Hematopoietic multipotent progenitor cell treated with erythropoietin and hydrocortisone succinate and interleukin-3 and kit ligand, for 15 days (in vitro differentiated cells): ENCODE measurements at regions not wholly inside any gene's neighbourhood (a gene's known extent, or its start where the extent isn't known, plus 50 kb on each side); places are given as distances from the start of the nearest gene placed in this dataset.

Experiments
- DNase-seq: peaks from one replicate; pipeline ENCODE4 v3.0.0-alpha.2; 2015; ENCODE audit warnings: low spot score

DNA sequence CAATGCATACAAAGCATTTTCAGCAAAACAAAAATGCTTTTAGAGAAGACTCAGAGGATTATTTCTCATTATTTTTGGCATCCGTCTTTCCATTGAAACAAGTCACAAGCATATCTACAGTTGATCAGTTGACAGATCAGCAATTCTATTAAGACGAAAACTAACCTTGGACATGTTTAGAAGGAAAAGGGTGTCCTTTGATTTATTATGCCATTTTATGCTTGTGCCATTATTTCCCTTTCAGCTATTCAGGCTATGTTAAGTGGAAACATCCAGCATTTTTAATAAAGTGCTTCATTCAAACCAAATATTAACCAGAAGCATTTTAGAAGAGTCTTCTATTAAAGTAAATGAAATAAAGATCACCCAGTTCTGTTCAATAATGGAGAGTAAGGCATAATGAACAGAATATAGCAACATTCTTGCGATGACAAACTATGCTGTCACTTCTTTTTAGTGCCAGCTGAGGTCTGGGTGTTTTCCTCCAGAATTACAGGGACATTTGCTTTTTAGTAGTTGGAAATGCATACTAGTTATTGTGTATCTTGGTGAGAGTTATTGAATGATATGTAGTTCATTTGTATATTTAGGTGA is 481.4 kb downstream of the PLA2G4A start:
- DNase-seq: no peak

- DNase-seq: no peak
These were observed 484.4 kb downstream of the PLA2G4A start for GRCh38 chr1:187313115-187313514.

- no peak for DNase-seq
These were observed 497.8 kb downstream of the PLA2G4A start for GRCh38 chr1:187326557-187326956.

DNA sequence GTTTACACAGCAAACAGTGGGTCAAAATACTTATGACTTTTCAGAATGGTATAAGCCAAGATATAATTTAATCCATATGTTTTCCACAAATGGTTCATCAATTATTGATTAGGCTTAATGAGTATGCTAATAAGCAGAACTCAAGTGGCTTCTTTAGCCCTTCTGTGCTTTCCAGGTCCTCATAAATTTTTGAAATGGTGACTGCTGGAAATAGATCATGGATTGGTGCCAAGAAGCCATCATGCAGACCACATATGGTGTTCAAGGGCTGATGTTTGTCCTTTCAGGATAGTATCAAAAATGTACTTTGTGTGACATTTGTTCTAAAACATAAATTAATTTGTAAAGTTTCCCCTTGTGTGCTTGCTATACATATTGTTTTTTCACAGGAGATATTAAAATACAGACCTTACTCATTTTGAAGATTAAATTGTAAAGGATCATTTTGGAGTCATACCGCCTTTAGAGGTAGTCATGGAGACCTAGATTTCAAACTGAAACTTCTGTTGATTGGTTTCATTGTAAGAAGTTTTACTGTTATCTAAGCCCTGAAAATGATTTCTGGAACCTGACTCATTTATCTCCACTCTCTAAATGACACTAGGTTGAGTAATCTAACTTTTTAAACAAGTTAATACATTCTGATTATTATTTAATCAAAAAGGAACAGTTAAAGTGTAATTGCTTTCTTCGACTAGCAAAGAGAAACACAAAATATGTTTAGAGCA is 507.9 kb downstream of the PLA2G4A start:
- no peak for DNase-seq

DNA sequence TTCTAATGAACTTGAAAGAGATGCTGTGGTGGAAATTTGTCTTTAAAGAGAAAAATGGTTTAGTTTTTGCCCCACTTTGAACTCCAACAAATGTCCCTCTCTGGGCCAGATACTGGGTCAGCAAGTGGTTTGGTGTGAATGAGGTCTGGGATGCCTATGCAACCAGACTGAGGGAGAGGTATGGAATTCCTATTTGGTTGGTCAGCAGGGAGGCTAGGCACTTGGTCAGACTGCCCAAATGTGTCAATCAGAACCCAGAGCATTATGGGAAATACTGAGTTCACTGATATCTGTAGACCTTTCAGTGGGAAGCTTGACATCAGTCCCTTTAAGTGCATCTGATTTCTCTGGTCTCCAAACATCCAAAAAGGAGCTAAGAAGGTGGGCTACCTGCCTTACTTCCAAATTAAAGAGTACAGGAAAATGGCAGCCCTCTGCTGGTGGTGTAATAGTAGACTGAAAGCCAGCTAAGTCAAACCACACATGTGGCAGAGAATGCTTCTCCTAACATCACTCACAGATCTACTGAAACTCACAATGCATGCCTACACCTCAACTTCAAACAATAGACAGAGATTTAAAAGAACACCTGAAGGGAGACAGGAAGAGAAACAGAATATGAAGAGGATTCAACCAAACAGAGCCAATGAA is 510.1 kb downstream of the PLA2G4A start:
- DNase-seq: no peak

- DNase-seq: no peak
These were observed 513.7 kb downstream of the PLA2G4A start for GRCh38 chr1:187342495-187342894.

DNA sequence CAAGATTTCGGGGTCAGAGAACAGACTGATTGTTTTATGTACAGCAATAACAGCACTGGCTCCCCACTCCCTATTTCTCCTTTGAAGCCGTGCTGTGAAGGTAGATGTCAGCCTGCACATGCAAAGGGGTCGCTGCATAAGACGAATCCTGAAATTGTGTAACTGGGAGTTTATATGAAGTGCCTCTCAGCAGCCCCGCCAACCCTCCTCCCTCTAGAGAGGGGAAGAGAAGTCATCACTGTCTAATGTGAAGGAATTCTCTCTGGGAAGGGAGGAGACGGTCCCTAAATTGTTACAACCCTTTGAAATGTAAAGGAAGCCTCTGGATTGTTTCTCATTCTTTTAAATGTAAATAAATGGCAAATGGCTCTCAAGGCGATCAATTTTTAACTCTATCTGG is 545.3 kb downstream of the PLA2G4A start:
- no peak for DNase-seq

DNA sequence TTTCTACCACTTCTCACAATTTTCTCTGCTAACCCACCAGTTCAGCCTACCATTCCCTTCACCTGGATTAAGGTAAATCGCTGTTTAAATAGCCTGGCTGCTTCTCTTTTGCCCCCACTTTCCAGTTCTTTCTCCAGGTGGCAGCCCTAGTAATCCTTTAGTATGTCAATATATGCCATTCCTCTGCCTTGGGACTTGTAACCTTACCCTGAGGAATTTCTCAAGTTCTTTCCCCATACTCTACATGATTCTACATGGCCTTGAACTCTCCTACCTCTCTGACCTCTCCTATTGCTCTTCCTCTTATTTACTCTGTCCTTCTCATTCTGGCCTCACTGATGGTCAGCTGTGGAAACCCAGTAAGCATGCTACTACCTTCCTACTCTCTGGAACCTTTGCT is 546.0 kb downstream of the PLA2G4A start:
- DNase-seq: no peak

DNA sequence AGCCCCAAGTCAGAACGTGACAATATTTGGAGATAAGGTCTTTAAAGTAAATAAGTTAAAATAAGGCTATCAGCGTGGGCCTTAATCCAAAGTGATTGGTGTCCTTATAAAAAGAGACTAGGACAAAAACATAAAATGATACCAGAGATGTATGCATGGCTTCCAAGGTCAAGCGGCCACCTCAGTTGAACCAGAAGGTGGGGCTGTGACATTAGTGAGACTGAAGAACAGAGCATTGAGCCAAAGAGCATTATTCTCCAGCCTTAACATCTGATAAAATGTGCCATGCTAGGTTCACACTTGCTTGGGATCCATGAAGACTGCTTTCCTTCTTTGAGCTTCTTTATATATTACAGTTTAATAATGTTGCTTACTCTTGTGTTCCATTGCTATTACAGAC is 554.6 kb downstream of the PLA2G4A start:
- DNase-seq: no peak

DNA sequence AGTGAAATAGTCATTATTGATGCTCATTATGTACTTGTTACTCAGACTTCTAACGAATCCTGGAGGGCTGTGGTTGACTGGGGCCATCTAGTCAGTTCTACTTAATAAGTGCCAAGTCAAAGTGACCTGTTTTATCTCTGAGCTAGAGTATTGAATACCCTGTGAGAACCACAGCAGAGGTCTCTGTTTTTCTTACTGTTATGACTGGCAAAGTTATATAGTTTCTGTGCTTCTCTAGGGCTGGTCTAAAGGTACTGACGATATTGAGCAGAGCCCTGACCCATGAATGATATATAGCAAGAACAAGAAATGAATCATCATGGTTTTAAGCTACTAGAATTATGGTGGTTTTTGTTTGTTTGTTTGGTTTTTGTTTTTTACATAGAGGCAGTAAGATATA is 555.8 kb downstream of the PLA2G4A start:
- no peak for DNase-seq

GRCh38 chr1:187390215-187390818 is 561.6 kb downstream of the PLA2G4A start:
- DNase-seq: no peak

DNA sequence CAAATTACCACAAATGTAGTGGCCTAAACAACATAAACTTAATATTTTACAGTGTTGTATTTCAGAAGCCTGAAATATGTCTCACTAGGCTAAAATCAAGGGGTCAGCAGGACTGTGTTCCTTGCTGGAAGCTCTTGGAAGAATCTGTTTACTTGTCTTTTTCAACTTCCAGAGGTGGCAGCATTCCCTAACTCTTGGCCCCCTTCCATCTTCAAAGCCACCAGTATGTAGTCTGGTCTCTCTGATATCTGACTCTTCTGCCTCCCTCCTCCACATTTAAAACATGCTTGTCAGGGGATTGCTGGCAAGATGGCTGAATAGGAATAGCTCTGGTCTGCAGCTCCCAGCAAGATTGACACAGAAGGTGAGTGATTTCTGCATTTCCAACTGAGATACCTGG is 567.5 kb downstream of the PLA2G4A start:
- DNase-seq: no peak

DNA sequence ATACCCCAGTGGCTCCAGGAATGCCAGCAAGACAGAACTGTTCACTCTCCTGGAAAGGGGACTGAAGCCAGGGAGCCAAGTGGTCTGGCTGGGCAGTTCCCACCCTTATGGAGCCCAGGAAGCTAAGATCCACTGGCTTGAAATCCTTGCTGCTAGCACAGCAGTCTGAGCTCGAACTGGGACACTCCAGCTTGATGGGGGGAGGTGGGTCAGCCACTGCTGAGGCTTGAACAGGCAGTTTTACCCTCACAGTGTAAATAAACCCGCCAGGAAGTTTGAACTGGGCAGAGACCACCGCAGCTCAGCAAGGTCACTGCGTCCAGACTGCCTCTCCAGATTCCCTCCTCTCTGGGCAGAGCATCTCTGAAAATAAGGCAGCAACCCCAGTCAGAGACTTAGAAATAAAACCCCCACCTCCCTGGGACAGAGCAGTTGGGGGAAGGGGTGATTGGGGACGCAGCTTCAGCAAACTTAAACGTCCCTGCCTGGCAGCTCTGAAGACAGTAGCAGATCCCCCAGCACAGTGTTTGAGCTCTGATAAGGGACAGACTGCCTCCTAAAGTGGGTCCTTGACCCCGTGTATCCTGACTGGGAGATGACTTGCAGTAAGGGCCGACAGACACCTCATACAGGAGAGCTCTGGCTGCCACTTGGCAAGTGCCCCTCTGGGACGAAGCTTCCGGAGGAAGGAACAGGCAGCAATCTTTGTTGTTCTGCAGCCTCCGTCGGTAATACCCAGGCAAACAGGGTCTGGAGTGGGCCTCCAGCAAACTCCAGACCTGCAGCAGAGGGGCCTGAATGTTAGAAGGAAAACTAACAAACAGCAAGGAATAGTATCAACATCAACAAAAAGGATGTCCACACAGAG is 568.4 kb downstream of the PLA2G4A start:
- no peak for DNase-seq

GRCh38 chr1:187408212-187409004 is 579.7 kb downstream of the PLA2G4A start:
- DNase-seq: no peak

DNA sequence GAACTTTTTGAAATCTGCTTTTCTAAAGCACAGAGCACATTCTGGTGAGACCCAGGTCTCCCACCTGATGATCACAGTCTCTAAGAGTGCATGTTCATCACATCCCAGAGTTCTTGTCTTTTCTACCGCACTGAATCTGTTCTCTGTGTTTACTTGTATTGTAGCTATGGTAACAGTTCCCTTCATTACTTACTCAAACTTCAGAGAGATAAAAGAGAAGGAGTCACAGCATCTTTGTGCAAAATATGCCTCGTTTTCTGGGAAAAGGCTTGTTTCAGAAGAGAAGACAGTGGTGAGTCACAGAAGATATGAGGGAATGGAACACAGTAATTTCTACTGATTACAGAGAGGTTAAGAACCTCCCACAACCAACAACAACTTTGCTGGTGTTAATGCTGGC is 580.6 kb downstream of the PLA2G4A start:
- no peak for DNase-seq

DNA sequence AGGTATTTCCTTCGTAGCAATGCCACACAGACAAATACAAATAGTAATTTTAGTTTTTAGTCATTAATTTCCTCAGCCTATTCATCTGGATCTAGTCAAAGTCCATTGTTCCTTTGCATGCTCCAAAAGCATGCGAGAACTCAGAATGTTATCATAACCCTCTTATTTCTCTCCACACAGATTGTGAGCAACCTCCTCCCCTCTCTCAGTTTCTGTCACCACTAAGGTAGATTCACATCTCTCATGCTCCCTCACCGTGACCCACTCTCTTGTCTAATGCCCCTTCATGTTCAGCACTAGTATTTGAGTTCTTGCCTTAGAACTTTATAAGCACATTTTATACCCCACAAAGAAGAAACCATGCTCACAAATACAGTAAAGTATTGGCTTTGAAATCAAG is 582.4 kb downstream of the PLA2G4A start:
- DNase-seq: no peak

DNA sequence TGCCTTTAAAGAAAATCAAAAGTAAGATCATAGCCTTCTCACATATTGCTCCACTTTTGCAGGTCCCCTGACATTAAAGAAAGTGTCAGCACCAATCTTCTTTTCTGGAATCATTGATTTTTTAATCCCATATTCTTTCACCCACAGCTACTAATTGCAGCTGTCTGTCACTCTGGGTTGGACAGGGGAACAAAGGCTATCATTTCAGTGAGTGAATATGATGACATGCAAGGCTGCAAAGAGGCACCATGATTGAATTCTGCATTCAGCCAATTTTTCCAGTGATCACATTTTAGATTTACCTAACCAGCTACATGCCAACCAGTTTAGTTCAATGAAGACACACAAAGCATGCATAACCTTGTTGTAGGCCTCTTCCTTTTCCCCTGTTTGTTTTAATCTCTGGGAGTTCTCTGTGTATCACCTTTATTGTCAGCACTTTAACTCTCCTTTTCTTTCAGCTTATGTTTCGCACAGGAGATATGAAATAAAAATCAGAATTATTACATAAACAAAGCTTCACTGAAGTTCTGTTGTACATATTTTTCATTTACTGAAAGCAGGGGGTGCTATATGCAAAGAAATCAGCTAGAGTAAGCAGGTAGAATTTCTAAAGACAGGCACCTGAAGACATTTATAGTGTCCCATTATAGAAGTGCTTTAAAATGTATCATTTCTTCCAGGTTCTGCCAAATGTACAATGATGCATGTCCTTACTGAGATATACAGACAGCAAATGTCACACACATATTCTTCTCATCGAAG is 584.8 kb downstream of the PLA2G4A start:
- DNase-seq: no peak

DNA sequence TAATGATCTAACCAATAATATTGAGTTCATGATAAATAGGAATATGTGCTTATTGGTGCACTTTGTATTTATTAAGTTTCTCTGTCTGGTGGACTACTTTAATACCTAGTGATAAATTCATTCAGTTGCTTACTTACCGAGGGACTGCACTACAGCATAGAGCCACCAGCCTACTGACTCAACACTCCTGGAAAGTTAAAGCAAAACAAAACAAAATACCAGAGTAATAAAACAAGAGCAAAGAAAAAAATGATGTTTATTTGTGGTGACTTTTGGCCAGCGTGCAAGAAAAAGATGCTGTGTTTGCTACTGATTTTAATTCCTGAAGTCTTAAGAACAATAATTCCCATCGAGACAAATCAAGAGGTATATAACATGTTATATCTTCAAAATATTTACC is 586.3 kb downstream of the PLA2G4A start:
- DNase-seq: no peak

- no peak for DNase-seq
These were observed 588.8 kb downstream of the PLA2G4A start for GRCh38 chr1:187417520-187417919.

DNA sequence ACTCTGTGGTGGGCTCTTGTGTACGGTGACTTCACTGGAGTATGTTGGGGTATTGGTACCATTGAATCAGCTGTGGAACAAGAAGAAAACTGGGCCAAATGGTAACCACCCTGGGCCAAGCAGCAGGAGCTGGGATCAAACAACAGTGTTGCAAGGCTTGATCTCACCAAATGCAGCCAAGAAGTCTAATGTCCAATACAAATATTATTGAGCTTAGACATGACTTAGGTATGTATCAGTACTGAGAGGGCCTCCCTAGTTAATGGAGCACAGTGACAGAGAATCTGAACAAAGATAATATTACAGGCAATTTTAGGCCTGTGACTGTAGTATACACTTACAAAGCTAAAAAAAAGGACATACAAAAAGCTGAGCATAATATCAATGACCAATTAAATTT is 604.8 kb downstream of the PLA2G4A start:
- DNase-seq: no peak

DNA sequence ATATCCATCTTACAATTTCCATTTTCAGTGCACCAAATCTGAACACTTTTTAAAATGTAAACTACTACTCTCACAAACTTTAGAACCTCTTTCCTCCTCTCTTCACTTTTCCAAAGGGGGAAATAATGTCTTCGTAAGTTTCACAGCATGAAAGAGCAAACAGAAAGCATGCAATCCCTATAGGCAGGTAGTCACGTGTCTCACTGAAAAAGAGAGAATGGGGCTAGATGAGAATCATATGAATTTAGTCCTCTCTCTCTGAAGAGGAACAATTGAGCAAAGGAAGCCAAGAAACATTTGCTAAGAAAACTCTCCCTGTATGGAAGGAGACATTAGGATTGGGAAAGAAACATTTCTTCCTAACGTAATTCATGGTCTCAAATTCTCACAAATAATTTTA is 613.9 kb downstream of the PLA2G4A start:
- no peak for DNase-seq
